22Rv1 (cell line): ENCODE measurements at regions not wholly inside any gene's neighbourhood (a gene's known extent, or its start where the extent isn't known, plus 50 kb on each side); places are given as distances from the start of the nearest gene placed in this dataset.

Experiments used
- H3K27ac ChIP-seq: fragments of 450-650 bp; 2 replicates; pipeline ENCODE4 v1.5.1; 2017
- CTCF ChIP-seq: fragments of 450-650 bp; IDR thresholded peaks from 2 replicates; pipeline ENCODE4 v1.5.1; 2017; ENCODE audit warnings: mild to moderate bottlenecking
- ZFX ChIP-seq: fragments of 450-650 bp; IDR thresholded peaks from 2 replicates; pipeline ENCODE4 v1.6.1; 2017; ENCODE audit warnings: antibody characterized with exemption, borderline replicate concordance

GRCh38 chr1:37403166-37403565 is 71.2 kb upstream of the ZC3H12A start:
- no peak overlapping the region for H3K27ac ChIP-seq
- TF ChIP-seq ZFX (no peak), CTCF (no peak)

- no peak overlapping the region for H3K27ac ChIP-seq
Measured at GRCh38 chr1:37404711-37405110, 69.7 kb upstream of the ZC3H12A start.

GRCh38 chr1:37410105-37410504 is 64.3 kb upstream of the ZC3H12A start:
- TF ChIP-seq CTCF (no peak), ZFX (no peak)
- no peak overlapping the region for H3K27ac ChIP-seq

More at GRCh38 chr1:37404711-37405110, 69.7 kb upstream of the ZC3H12A start:
- TF ChIP-seq CTCF (no peak), ZFX (no peak)

- no peak overlapping the region for H3K27ac ChIP-seq
- TF ChIP-seq ZFX (no peak), CTCF (no peak)
Measured at GRCh38 chr1:37410815-37411214, 63.6 kb upstream of the ZC3H12A start.

GRCh38 chr1:37415611-37416244 is 58.7 kb upstream of the ZC3H12A start:
- TF ChIP-seq CTCF (no peak), ZFX (no peak)
- H3K27ac ChIP-seq: no peak overlapping the region

- TF ChIP-seq ZFX (no peak), CTCF (no peak)
- H3K27ac ChIP-seq: no peak overlapping the region
Measured at GRCh38 chr1:37420456-37420855, 53.9 kb upstream of the ZC3H12A start.

- no peak overlapping the region for H3K27ac ChIP-seq
- TF ChIP-seq CTCF (no peak), ZFX (no peak)
Measured at GRCh38 chr1:37423810-37424209, 50.6 kb upstream of the ZC3H12A start.
